ENCODE measurements at regions not wholly inside any gene's neighbourhood (a gene's known extent, or its start where the extent isn't known, plus 50 kb on each side); places are given as distances from the start of the nearest gene placed in this dataset.

GRCh38 chr21:35840197-35840799 is 220.0 kb downstream of the SETD4 start:
- Histone ChIP-seq H3K27me3 (ENCODE audit: control insufficient read depth, insufficient read depth, low read length) (no peaks in the 10 kb centered on the region), H3K4me1 (ENCODE audit: control insufficient read depth, insufficient read depth, low read length) (no peaks in the 10 kb centered on the region), H3K27ac (ENCODE audit: low read length) (no peak overlapping the region), H3K4me3 (ENCODE audit: low read depth in 2 of 2, low read length in 2 of 2) (no peak overlapping the region), H3K9me3 (ENCODE audit: control insufficient read depth, insufficient read depth, low read depth, low read length) (no peaks in the 10 kb centered on the region), H3K36me3 (ENCODE audit: control insufficient read depth, insufficient read depth, low read length) (no peaks in the 10 kb centered on the region)
- DNase-seq (ENCODE audit: low read depth, low spot score): peak; percentile 38
- ATAC-seq: 0 out of 2 replicates have a peak, but pooled peaks have one; percentile 62
- no TSS peak for BruUV-seq (replicated peaks)
- ChIA-PET CTCF (interaction anchor here (0.6 to 1.8 kb wide), 7 partner anchors 43 to 1119 kb away, joined by 3 to 8 read pairs (median 4); no protein-coding TSS in a partner anchor), POLR2A (interaction anchor here (0.6 kb wide), 1 partner anchor 376 kb away, joined by 6 read pairs; no protein-coding TSS in a partner anchor)
- TF ChIP-seq CTCF (IDR thresholded peaks at IDR 0.05): peak; percentile 70; the same call in 1 of the 2 replicates
- no peak for TF ChIP-seq SIN3A (IDR thresholded peaks at IDR 0.05; ENCODE audit: borderline replicate concordance, insufficient read depth, low read depth, low read length)
- no peak for TF ChIP-seq POLR2AphosphoS5 (IDR thresholded peaks at IDR 0.05; ENCODE audit: low read depth, low read length)
- intact Hi-C loops (cut with micrococcal nuclease; ENCODE audit: unreplicated experiment) (loop anchor here (10.0 kb wide), 1 partner anchor 1095 kb away; no protein-coding TSS in a partner anchor), in situ Hi-C loops (cut with HindIII; ENCODE audit: low pct_unique_long_range_greater_than_20kb, low sequenced_read_pairs) (no loop called here)

GRCh38 chr21:35838987-35839763 is 221.2 kb downstream of the SETD4 start:
- ChIA-PET CTCF (interaction anchor here (0.6 to 1.8 kb wide), 2 partner anchors 270 to 1094 kb away, joined by 3 to 5 read pairs; no protein-coding TSS in a partner anchor), POLR2A (no interaction called here)
- no peak for DNase-seq (ENCODE audit: low read depth, low spot score)
- BruUV-seq (replicated peaks): no TSS peak
- ATAC-seq: no peak
- no peaks in the 10 kb centered on the region for H3K9me3 ChIP-seq (ENCODE audit: control insufficient read depth, insufficient read depth, low read depth, low read length)
- no peak overlapping the region for H3K4me3 ChIP-seq (ENCODE audit: low read depth in 2 of 2, low read length in 2 of 2)
- no peaks in the 10 kb centered on the region for H3K36me3 ChIP-seq (ENCODE audit: control insufficient read depth, insufficient read depth, low read length)
- H3K4me1 ChIP-seq (ENCODE audit: control insufficient read depth, insufficient read depth, low read length): no peaks in the 10 kb centered on the region
- intact Hi-C loops (cut with micrococcal nuclease; ENCODE audit: unreplicated experiment): loop anchor here (5.0 kb wide), 1 partner anchor 787 kb away; no protein-coding TSS in a partner anchor
- TF ChIP-seq CTCF (IDR thresholded peaks at IDR 0.05) (no peak), TCF7L2 (IDR thresholded peaks at IDR 0.05; ENCODE audit: low read depth, low read length) (no peak)
- in situ Hi-C loops (cut with HindIII; ENCODE audit: low pct_unique_long_range_greater_than_20kb, low sequenced_read_pairs): no loop called here
- H3K27me3 ChIP-seq (ENCODE audit: control insufficient read depth, insufficient read depth, low read length): no peaks in the 10 kb centered on the region; the same call in 1 of the 2 replicates
- H3K27ac ChIP-seq (ENCODE audit: low read length): no peak overlapping the region

GRCh38 chr21:35838350-35838749 is 222.0 kb downstream of the SETD4 start:
- Histone ChIP-seq H3K27ac (ENCODE audit: low read length) (no peak overlapping the region), H3K4me3 (ENCODE audit: low read depth in 2 of 2, low read length in 2 of 2) (no peak overlapping the region), H3K9me3 (ENCODE audit: control insufficient read depth, insufficient read depth, low read depth, low read length) (no peaks in the 10 kb centered on the region), H3K27me3 (ENCODE audit: control insufficient read depth, insufficient read depth, low read length) (no peaks in the 10 kb centered on the region; the same call in 1 of the 2 replicates), H3K4me1 (ENCODE audit: control insufficient read depth, insufficient read depth, low read length) (no peaks in the 10 kb centered on the region), H3K36me3 (ENCODE audit: control insufficient read depth, insufficient read depth, low read length) (no peaks in the 10 kb centered on the region)
- no peak for TF ChIP-seq CTCF (IDR thresholded peaks at IDR 0.05)
- no peak for TF ChIP-seq REST (IDR thresholded peaks at IDR 0.05; ENCODE audit: insufficient read depth in 1 of 2, low read depth in 2 of 2, low read length in 1 of 2)
- TF ChIP-seq POLR2AphosphoS5 (IDR thresholded peaks at IDR 0.05; ENCODE audit: low read depth, low read length): no peak
- no peak for TF ChIP-seq SIN3A (IDR thresholded peaks at IDR 0.05; ENCODE audit: borderline replicate concordance, insufficient read depth, low read depth, low read length)
- no peak for TF ChIP-seq TCF7L2 (IDR thresholded peaks at IDR 0.05; ENCODE audit: low read depth, low read length)
- DNase-seq (ENCODE audit: low read depth, low spot score) (no peak), ATAC-seq (no peak)
- BruUV-seq (replicated peaks): no TSS peak
- ChIA-PET POLR2A (no interaction called here), CTCF (no interaction called here)
- in situ Hi-C loops (cut with HindIII; ENCODE audit: low pct_unique_long_range_greater_than_20kb, low sequenced_read_pairs) (no loop called here), intact Hi-C loops (cut with micrococcal nuclease; ENCODE audit: unreplicated experiment) (loop anchor here (5.0 kb wide), 1 partner anchor 786 kb away; no protein-coding TSS in a partner anchor)
